Lower leg skin (tissue), 4 donors: ENCODE measurements at regions not wholly inside any gene's neighbourhood (a gene's known extent, or its start where the extent isn't known, plus 50 kb on each side); places are given as distances from the start of the nearest gene placed in this dataset.

Experiments used
- DNase-seq, 2 donors: peaks; one replicate each; pipeline ENCODE4 v3.0.0-alpha.2; 2019; ENCODE audit warnings: low spot score in 2 of 2
- H3K4me3 ChIP-seq: fragments of 200-600 bp; sonication (generic); 2 replicates; pipeline ENCODE4 v1.5.1; 2017; ENCODE audit warnings: mild to moderate bottlenecking, low read depth; ENCODE audit not compliant: poor library complexity, severe bottlenecking
- CTCF ChIP-seq, 3 donors: fragments of 450-650 bp; IDR thresholded peaks; one replicate each; pipeline ENCODE4 v1.5.1; 2016; ENCODE audit warnings: antibody characterized with exemption in 3 of 3, mild to moderate bottlenecking in 3 of 3, moderate library complexity in 2 of 3
- POLR2A ChIP-seq, 2 donors: fragments of 450-650 bp; IDR thresholded peaks; one replicate each; pipeline ENCODE4 v1.6.1; 2016 to 2017; ENCODE audit warnings: antibody characterized with exemption in 2 of 2, mild to moderate bottlenecking in 1 of 2, moderate library complexity in 1 of 2
- WGBS, 2 donors: methylation state at CpG; one replicate each; pipeline ENCODE4 v1.1.5; 2018; 5-methylcytosine and 5-hydroxymethylcytosine counted together
- intact Hi-C: fragments of 100-400 bp; cut with DNase I; formaldehyde crosslinking; loops from one replicate; pipeline ENCODE4 v1.15.0; 2023; ENCODE audit warnings: low total_unique reads

- no peak for TF ChIP-seq POLR2A (IDR thresholded peaks at IDR 0.05)
- TF ChIP-seq CTCF (IDR thresholded peaks at IDR 0.05), result no peak
- intact Hi-C loops, result no loop called here
- no peak for DNase-seq
- no peak overlapping the region for H3K4me3 ChIP-seq
- WGBS, 2 donors, result 92 to 97% methylated on average over 7 of the region's 7 CpGs
These were observed 103.6 kb upstream of the C7orf33 start for GRCh38 chr7:148486937-148487336.

GRCh38 chr7:148487912-148488311 is 102.7 kb upstream of the C7orf33 start:
- TF ChIP-seq CTCF (IDR thresholded peaks at IDR 0.05) (no peak), POLR2A (IDR thresholded peaks at IDR 0.05) (no peak)
- intact Hi-C loops, result no loop called here
- H3K4me3 ChIP-seq, result no peak overlapping the region
- WGBS, 2 donors, result 69 to 70% methylated on average over 4 of the region's 4 CpGs
- DNase-seq, result no peak

- intact Hi-C loops, result no loop called here
- WGBS, 2 donors, result 69 to 74% methylated on average over 6 of the region's 6 CpGs
- no peak for TF ChIP-seq CTCF (IDR thresholded peaks at IDR 0.05)
- no peak for TF ChIP-seq POLR2A (IDR thresholded peaks at IDR 0.05)
- DNase-seq, result no peak
- H3K4me3 ChIP-seq, result no peak overlapping the region
These were observed 100.9 kb upstream of the C7orf33 start for GRCh38 chr7:148489678-148490077.

- intact Hi-C loops, result no loop called here
- no peak overlapping the region for H3K4me3 ChIP-seq
- WGBS, 2 donors, result 86 to 88% methylated on average over 3 of the region's 3 CpGs
- TF ChIP-seq POLR2A (IDR thresholded peaks at IDR 0.05), result no peak
- DNase-seq, result no peak
These were observed 98.3 kb upstream of the C7orf33 start for GRCh38 chr7:148492157-148492860.

DNA sequence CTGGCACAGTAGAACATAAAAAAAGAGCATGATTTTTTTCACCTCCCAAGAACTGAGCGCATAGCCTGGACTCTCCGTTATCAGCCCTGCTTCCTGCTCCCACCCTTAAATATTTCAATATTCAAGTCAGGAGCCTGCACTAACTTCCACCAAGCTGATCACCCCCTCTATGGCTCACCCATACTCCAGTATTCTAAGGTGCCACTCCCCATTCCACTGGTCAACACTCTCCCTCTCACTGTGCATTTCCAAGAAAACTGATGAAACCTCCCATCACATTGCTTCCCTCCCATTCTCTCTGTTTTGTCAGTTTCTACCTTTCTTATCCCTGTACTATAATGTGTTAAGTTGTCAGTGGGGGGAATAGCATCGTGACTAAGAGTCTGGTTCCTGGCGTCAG is 95.0 kb upstream of the C7orf33 start:
- DNase-seq, result no peak
- 89 to 92% methylated on average over 4 of the region's 4 CpGs for WGBS, 2 donors
- no peak for TF ChIP-seq CTCF (IDR thresholded peaks at IDR 0.05)
- TF ChIP-seq POLR2A (IDR thresholded peaks at IDR 0.05), result no peak
- no peak overlapping the region for H3K4me3 ChIP-seq
- intact Hi-C loops, result no loop called here

DNA sequence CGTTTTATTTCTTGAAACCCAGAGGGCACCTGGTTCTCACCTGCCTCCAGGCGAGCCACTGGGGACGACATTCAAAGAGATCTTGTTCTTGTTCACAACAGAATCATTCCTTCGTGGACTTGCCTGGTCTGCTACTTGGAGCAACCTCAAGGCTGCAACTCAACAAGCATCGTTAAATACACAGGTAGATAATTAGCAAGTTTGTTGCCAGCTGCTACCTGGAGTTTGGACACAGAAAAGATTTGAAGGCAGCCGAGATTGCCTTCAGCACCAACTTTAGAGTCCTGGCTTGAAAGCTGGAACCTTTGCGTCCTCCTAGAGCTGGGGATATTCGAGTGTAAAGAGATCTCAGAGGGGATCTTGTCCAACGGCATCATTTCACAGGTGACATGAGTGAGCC is 89.6 kb upstream of the C7orf33 start:
- intact Hi-C loops, result loop anchor here (5.0 kb wide), 1 partner anchor 466 kb away; no protein-coding TSS in a partner anchor

More for the DNA sequence above, 89.6 kb upstream of the C7orf33 start:
- DNase-seq, result no peak
- no peak for TF ChIP-seq POLR2A (IDR thresholded peaks at IDR 0.05)
- no peak for TF ChIP-seq CTCF (IDR thresholded peaks at IDR 0.05)
- WGBS, 2 donors, result 44 to 45% methylated on average over 9 of the region's 9 CpGs
- H3K4me3 ChIP-seq, result no peak overlapping the region
